ENCODE measurements at regions not wholly inside any gene's neighbourhood (a gene's known extent, or its start where the extent isn't known, plus 50 kb on each side); places are given as distances from the start of the nearest gene placed in this dataset.
"Not testable (repeated sequence)": the region's sequence is repeated elsewhere in the genome, so short reads cannot be mapped to it uniquely, and the experiment has no call there.

DNA sequence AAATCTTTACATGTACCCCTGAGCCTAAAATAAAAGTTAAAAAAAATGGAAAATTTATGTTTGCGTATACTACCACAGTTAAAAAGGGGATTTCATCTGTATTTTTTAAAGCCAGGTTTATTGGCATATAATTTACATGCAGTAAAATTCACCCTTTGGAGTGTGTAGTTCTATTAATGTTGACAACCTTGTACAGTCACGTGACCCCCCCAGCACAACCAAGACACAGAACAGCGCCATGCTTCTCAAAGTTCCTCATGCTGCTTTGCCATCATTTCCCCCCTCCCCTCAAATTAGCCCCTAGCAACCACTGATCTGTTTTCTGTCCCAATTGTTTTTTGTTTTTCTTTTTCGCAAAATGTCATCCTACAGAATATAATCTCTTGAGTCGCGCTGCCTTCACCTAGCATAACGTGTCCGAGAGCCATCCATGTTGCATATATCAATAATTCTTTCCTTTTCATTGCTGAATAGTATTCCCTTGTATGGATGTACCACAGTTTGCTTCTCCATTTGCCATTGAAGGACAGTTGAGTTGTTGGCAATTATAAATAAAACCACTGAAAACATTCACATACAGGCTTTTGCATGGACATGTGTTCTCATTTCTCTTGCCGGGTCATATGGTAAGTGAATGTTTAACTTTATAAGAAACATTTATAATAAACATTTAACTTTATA lies 105.3 kb downstream of the LHX2 start:
- no peak for TF ChIP-seq CTCF (IDR thresholded peaks at IDR 0.05; ENCODE audit: borderline replicate concordance, control extremely low read depth, extremely low read depth, insufficient read depth, missing control alignments)
- DNase-seq (ENCODE audit: low spot score): no peak
- in situ Hi-C loops (cut with MboI; ENCODE audit: low sequenced_read_pairs, unreplicated experiment): no loop called here

- TF ChIP-seq CTCF (IDR thresholded peaks at IDR 0.05; ENCODE audit: borderline replicate concordance, control extremely low read depth, extremely low read depth, insufficient read depth, missing control alignments): no peak
- no peak for DNase-seq (ENCODE audit: low spot score)
- in situ Hi-C loops (cut with MboI; ENCODE audit: low sequenced_read_pairs, unreplicated experiment): no loop called here
Observed at GRCh38 chr9:124118894-124119293, 107.3 kb downstream of the LHX2 start.

GRCh38 chr9:124120272-124120671 lies 108.7 kb downstream of the LHX2 start:
- TF ChIP-seq CTCF (IDR thresholded peaks at IDR 0.05; ENCODE audit: borderline replicate concordance, control extremely low read depth, extremely low read depth, insufficient read depth, missing control alignments): no peak
- no peak for DNase-seq (ENCODE audit: low spot score)
- in situ Hi-C loops (cut with MboI; ENCODE audit: low sequenced_read_pairs, unreplicated experiment): no loop called here

GRCh38 chr9:124121725-124122124 lies 110.2 kb downstream of the LHX2 start:
- no peak for TF ChIP-seq CTCF (IDR thresholded peaks at IDR 0.05; ENCODE audit: borderline replicate concordance, control extremely low read depth, extremely low read depth, insufficient read depth, missing control alignments)
- in situ Hi-C loops (cut with MboI; ENCODE audit: low sequenced_read_pairs, unreplicated experiment): no loop called here
- no peak for DNase-seq (ENCODE audit: low spot score)

- no peak for TF ChIP-seq CTCF (IDR thresholded peaks at IDR 0.05; ENCODE audit: borderline replicate concordance, control extremely low read depth, extremely low read depth, insufficient read depth, missing control alignments)
- DNase-seq (ENCODE audit: low spot score): no peak
- in situ Hi-C loops (cut with MboI; ENCODE audit: low sequenced_read_pairs, unreplicated experiment): no loop called here
Observed at GRCh38 chr9:124122321-124122720, 110.8 kb downstream of the LHX2 start.

- DNase-seq (ENCODE audit: low spot score): peak; percentile 46
- in situ Hi-C loops (cut with MboI; ENCODE audit: low sequenced_read_pairs, unreplicated experiment): no loop called here
- TF ChIP-seq CTCF (IDR thresholded peaks at IDR 0.05; ENCODE audit: borderline replicate concordance, control extremely low read depth, extremely low read depth, insufficient read depth, missing control alignments): no peak
Observed at GRCh38 chr9:124122813-124123462, 111.4 kb downstream of the LHX2 start.

GRCh38 chr9:124123621-124124020 lies 112.1 kb downstream of the LHX2 start:
- in situ Hi-C loops (cut with MboI; ENCODE audit: low sequenced_read_pairs, unreplicated experiment); DNase-seq (ENCODE audit: low spot score): not testable (repeated sequence)

Data from GM13976 (cell line).